SK-N-DZ (cell line): ENCODE measurements at regions not wholly inside any gene's neighbourhood (a gene's known extent, or its start where the extent isn't known, plus 50 kb on each side); places are given as distances from the start of the nearest gene placed in this dataset.
"Not testable (repeated sequence)": the region's sequence is repeated elsewhere in the genome, so short reads cannot be mapped to it uniquely, and the experiment has no call there.

Source experiments
- DNase-seq: peaks from one replicate; pipeline ENCODE4 v3.0.0-alpha.2; 2015; ENCODE audit warnings: low spot score

- DNase-seq = no peak
These were observed 227.3 kb upstream of the GIMD1 start for GRCh38 chr4:106595906-106596305.

DNA sequence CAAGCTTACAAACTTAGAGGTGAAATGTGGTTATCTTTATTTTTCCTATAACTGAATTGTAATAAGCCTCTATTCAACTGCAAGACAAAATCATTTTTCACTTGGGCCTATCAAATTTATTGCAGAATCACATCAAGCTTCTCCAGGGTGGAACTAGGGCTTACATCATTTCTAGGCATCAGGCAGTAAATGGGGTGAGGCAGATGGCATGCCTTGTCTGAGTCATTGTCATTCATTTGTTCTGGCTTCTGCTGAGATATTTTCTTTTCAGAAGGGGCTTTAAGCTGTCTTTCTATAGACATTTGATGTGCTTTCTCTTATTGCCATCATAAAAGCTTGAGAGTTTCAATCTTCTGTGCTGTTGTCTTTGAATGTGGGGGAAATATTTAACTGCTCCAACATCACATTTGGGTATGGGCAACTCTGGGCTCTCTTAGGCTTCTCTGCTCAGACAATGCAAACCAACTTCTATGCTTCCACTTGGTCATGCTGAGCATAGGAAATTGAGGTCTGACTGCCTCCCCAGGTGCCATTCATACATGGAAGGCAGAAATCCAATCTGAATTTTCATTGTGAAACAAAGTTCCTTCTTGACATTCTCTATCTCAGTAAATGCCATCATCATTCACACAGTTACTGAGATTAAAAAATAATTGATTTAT, 225.8 kb upstream of the GIMD1 start:
- DNase-seq = no peak

GRCh38 chr4:106588891-106589290, 220.3 kb upstream of the GIMD1 start:
- DNase-seq = no peak

- DNase-seq = no peak
These were observed 219.0 kb upstream of the GIMD1 start for GRCh38 chr4:106587558-106587957.

DNA sequence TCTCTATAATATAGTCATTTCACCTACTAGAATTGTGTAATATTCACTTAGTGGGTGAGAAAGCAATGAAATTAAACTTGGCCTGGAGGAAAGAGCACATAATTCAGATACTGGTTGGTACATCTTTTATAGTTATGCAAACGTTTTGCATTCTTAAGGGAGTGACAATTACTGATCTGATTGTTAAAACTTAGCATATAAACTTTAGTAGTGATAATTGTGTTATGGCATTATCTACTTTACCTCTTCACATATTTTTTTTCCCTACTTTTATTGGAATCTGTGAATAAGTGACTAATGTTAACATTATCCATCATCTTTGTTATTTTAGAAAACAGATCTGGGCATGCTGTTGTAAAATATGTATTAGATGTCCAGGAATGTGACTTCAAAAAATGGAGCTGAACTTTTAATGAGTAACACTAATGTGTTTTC, 217.4 kb upstream of the GIMD1 start:
- no peak for DNase-seq

DNA sequence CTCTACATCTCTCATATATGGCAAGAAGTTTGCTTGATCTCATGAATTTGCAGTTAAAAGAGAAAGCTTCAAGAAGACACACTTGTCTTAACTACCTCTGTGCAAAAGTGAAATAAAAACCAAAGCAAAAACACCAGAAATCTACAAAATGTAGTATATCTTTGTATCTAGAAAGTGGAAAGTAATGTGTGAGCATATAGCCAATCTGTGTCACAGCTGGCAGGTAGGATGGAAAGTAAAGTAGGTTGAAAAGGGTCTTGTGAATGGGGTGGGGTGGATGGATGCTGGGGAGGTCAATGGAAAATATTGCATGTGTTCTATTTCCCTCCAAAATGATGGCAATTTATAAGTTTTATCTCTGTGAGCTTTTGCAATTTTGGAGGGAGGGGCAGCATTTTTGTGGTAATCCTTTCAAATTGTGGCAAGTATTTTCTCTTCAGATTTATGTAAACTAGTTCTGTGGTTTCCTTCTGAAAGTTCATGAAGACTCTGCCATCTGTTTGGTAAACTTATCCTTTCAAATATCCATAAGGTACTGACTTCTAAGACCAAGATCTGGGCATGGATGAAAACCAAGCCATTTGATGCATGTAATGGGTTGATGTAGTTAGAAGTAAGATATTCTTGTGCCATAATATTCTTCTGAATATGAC, 215.9 kb upstream of the GIMD1 start:
- DNase-seq = no peak

- no peak for DNase-seq
These were observed 215.0 kb upstream of the GIMD1 start for GRCh38 chr4:106583567-106583966.

DNA sequence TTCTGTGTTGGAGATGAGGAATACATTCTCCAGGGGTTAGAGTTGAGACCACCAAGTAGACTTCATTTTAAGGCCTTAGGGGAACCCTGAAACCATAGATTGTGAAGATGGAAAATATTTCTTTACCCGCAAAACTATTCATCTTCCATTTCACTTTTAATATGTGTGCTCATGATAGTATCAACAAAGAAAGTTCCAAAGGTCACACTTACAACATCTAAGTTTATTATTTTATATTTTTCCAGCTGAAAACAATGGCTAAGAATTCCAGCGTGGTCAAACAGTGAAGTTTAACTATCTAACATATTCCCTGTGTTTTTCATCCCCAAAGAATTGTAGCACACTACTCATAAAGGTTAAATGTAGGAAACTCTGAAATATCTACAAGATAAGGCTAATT, 214.5 kb upstream of the GIMD1 start:
- DNase-seq = no peak

DNA sequence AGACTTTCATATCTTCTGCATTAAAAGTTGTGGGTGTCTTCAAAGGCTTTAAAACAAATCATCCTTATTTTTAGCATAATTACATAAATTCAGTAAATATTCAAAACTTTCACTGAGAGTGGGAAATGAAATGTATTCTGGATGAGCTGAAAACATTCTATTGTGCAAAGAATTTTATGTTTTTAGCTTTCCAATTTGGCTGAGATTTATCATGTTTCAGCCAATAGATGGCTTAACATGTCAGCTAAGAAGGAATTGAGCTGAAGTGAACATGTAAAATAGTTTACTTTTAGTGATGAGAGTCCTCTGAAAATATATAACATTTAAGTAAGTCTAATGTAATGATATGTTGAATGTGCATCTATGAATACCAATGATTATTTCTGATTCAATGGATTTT, 213.5 kb upstream of the GIMD1 start:
- no peak for DNase-seq

DNA sequence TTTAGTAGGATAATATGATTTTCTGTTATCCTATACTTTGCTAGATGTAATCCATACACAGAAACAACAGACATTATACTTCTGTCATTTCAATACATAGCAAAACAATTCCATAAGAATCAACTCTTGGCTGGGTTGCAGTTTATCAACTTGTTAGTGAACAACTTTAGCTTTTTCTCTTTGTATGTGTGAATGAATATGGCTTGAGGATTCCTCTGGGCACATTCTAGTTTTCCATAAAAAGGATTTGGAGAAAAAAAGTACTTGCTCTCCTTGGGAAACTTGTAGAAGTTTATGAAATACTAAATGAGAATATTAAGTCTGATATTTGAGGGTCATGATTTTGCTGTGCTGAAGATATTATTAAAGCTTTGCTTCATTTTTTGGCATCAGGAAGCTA, 210.7 kb upstream of the GIMD1 start:
- DNase-seq = no peak

DNA sequence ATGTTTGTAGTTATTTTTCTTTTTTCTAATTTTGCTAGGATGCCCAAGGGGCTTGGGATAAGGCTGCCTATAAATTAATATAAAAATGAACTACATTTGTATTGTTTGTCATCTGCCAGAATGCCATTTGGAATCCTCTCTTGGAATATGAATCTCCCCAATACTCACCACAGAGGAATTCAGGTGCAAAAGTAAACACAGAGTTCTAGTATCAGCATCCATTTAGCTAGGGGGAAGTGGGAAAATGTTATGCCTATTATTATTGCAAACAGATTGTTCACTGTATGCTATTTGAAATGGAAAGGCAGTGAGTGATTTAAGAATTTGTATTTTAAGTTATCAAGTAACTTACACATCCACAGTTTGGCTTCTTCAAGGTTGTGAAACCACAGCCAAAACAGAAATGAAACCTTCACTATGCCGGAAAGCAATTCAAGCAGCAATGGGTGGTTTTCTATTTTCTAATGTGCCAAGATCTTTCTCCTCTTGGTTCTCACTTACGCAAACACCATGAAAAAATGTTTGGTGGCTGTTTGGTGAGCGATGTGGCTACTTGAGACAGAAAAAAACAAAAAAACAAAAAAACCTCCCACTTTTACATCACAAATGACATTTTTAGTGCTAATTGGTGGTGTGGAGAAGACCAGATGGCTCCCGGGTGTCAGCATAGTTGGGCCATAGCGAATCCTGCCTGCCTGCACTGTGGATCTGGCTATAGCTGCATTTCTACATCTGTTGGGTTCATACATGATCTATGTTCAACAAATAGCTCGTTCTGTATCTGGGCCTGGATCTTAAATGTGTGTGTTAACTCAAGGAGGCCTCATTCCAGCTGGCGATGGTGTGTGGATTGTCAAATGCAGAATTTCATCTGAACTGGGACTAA, 200.8 kb upstream of the GIMD1 start:
- peak; percentile 10 for DNase-seq

GRCh38 chr4:106565727-106566126, 197.1 kb upstream of the GIMD1 start:
- DNase-seq = no peak

DNA sequence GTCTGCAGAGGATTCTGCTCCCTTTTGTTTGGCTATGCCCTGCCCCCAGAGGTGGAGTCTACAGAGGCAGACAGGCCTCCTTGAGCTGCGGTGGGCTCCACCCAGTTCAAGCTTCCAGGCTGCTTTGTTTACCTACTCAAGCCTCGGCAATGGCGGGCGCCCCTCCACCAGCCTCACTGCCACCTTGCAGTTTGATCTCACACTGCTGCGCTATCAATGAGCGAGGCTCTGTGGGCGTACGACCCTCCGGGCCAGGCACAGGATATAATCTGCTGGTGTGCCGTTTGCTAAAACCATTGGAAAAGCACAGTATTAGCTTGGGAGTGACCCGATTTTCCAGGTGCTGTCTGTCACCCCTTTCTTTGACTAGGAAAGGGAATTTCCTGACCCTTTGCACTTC, 195.1 kb upstream of the GIMD1 start:
- DNase-seq = not testable (repeated sequence)

- no peak for DNase-seq
These were observed 183.1 kb upstream of the GIMD1 start for GRCh38 chr4:106551724-106552123.

DNA sequence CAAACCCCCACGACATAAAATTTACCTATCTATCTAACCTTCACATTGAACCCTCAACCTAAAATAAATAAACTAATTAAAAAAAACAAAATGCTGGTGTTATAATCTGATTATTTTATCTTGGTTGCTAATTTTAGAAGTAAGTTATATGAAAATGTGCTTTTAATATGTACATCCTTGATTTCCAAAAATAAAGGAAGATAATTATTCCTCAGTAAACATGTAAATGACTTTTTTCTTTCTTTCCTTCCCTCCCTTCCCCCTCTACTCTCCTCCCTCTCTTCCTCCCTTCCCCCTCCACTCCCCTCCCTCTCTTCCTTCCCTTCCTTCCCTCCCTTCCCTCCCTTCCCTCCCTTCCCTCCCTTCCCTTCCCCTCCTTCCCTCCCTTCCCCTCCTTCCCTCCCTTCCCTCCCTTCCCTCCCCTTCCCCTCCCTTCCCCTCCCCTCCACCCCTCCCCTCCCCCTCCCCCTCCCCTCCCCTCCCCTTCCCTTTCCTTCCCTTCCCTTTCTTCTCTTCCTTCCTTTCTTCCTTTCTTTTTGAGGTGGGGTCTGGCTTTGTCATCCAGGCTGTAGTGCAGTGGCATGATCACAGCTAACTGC, 180.0 kb upstream of the GIMD1 start:
- DNase-seq = no peak

- DNase-seq = no peak
These were observed 177.8 kb upstream of the GIMD1 start for GRCh38 chr4:106546370-106546769.

- not testable (repeated sequence) for DNase-seq
These were observed 174.0 kb upstream of the GIMD1 start for GRCh38 chr4:106542609-106543008.

- no peak for DNase-seq
These were observed 172.7 kb upstream of the GIMD1 start for GRCh38 chr4:106541253-106541652.

GRCh38 chr4:106530821-106531220, 162.2 kb upstream of the GIMD1 start:
- no peak for DNase-seq

- DNase-seq = no peak
These were observed 161.4 kb upstream of the GIMD1 start for GRCh38 chr4:106530024-106530361.

DNA sequence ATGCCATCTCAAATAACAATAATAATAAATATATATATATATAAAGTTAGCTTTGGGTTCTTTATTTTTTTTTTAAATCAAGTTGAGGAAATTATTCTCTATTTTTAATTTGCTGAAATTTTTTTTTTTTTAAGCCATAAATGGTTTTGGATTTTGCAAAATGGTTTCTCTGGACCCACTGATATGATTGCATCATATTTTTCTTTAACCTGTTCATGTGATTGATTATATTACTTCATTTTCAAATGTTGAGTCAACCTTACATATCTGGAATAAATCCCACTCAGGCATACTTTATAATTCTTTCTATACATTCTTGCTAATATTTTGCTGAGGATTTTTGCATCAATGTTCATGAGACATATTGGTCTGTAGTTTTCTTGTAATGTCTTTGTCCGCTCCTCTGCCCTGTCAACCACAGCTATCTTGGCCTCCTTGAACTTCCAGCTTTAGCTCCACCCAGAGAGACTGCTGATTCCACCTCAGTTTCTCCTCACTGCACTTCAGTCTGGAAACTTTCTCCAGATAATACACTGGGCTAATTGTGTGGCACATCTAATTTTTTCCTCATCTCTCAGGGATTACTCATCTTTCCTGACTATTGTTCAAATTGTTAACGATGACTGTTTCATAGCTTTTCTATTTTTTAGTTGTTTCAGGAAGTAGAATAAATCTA, 160.9 kb upstream of the GIMD1 start:
- DNase-seq = no peak

GRCh38 chr4:106527316-106527715, 158.7 kb upstream of the GIMD1 start:
- DNase-seq = no peak
